GM15510 (cell line): ENCODE measurements at regions not wholly inside any gene's neighbourhood (a gene's known extent, or its start where the extent isn't known, plus 50 kb on each side); places are given as distances from the start of the nearest gene placed in this dataset.

ENCODE experiments used
- POLR2A ChIP-seq: IDR thresholded peaks from 3 replicates; pipeline ENCODE4 v1.6.1; 2011; ENCODE audit warnings: borderline replicate concordance; ENCODE audit not compliant: insufficient read length; ENCODE audit errors: extremely low read depth

GRCh38 chr7:106570146-106570545 lies 90.8 kb downstream of the CCDC71L start:
- no peak for TF ChIP-seq POLR2A

GRCh38 chr7:106569500-106569929 lies 91.4 kb downstream of the CCDC71L start:
- TF ChIP-seq POLR2A: no peak

DNA sequence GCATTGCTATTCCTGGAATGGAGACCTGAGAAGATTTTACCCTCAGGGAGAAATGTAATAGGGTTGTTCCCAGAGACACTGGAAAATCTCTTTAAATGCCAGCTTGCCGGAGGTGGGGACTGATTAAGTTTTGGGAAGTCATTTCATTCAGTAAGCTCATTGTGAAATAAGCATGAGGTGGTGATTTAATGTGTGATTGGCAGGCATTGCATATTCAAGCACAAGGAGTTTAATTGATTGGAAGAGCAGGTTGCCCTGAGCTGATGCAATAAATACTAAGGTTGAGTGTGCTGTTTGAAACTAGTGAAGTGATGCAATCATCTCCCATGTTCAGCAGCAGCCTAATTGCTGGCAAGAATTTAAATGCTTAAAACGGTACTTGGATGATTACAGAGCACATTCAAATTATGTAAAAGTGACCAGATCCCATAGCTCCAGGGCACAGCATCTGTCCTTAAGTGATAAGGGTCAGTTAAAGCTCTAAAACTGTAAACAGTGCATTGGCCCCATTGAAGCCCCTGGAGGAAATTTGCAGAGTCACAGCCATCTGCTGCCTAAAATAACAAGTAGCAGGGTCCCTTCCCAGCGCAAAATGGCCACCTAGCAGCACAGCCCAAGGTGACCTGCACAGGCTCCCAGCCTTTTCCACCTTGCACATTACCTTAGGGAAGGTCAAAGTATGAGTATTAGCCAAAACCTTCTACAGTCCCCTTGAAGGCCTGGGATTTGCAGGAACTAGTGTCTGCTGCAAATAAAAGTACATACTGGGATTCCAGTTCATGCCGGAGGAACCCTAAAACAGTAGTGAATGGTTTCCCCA lies 92.1 kb downstream of the CCDC71L start:
- TF ChIP-seq POLR2A: no peak

DNA sequence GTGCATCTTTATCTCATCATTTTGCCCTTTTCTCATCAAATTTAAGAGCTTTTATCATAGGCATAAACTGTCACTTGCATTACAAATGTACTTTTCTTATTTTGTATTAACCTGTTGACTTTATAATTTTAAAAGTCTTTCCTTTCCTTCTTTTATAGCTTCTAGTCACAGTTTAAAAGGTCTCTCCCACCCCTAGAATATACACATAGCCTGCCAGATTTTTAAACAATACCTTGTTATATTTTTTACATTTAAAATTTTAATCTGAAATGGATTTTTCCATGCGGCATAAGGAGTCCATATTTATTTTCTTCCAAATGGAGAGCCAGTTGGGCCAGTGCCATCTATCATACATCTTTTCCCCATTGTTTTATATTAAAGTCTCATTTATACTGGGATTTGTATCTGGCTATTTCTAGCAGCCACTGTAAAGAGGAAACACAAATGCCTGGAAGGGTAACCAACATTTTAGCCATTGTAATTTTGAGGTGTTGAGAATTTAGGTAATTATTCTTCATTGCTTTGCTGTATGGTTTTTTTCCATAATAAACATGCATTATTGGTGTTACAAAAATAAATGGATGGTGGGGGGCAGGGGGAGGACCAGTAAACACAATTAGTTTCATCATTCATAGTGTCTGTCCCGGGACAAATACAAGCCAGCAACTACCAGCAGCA lies 92.8 kb downstream of the CCDC71L start:
- no peak for TF ChIP-seq POLR2A

DNA sequence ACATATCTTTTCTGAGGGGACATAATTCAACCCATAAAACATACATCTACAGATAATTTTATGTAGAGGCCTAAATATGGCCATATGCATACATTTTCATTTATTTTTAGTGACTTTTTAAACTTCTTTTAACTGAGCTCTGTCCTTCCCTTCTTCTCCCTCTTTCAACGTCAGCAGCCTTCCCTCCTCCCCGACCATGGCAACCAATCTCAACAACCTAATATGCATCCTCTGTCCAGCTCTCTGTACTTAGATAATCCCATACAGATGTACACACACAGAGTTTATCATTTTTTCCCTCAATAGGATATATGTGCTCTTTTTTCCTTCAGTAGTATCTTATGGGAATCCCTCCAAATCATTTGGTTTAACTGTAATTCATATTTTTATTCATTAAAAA lies 94.3 kb downstream of the CCDC71L start:
- TF ChIP-seq POLR2A: no peak

DNA sequence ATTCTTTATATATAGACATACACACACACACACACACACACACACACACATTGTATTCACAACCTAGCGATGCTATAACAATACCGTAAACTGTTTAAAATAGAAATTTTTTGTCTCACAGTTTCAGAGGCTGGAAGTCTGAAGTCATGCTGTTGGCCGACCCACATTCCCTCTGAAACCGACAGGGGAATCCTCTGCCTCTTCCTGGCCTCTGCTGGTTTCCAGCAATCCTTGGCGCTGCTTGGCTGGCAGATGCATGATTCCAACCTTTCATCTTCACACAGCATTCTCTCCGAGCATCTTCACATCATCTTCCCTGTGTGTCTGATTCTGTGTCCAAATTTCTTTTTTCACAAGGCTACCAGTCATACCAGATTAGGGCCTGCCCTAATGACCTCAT lies 94.8 kb downstream of the CCDC71L start:
- no peak for TF ChIP-seq POLR2A

- no peak for TF ChIP-seq POLR2A
Measured at GRCh38 chr7:106565428-106565827, 95.5 kb downstream of the CCDC71L start.

- TF ChIP-seq POLR2A: no peak
Measured at GRCh38 chr7:106563466-106564150, 97.3 kb downstream of the CCDC71L start.

DNA sequence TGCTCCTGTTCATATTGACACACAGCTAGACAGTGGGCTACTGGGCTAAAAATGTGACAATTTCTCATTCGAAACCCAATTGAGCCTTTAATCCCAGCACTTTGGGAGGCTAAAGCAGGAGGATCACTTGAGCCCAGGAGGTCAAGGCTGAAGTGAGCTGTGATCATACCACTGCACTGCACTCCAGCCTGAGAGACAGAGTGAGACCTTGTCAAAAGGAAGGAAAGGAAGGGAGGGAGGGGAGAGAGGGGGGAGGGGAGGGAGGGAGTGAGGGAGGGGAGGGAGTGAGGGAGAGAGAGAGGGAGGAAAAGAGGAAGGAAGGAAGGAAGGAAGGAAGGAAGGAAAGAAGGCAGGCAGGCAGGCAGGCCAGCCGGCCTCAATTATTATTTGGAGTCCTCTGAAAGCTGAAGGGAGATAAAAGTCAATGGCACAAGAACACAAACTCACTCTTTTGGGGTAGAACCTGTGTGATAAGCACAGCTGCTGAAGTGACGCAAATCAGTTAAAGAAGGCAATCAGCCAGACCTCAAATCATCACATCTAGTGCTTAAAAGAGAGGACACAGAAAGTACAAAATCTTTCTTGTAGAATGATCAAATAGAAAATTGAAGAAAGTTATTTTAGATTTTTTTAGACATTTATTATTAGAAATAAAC lies 98.1 kb downstream of the CCDC71L start:
- TF ChIP-seq POLR2A: no peak

- no peak for TF ChIP-seq POLR2A
Measured at GRCh38 chr7:106561666-106562411, 99.1 kb downstream of the CCDC71L start.

GRCh38 chr7:106561151-106561550 lies 99.8 kb downstream of the CCDC71L start:
- no peak for TF ChIP-seq POLR2A

DNA sequence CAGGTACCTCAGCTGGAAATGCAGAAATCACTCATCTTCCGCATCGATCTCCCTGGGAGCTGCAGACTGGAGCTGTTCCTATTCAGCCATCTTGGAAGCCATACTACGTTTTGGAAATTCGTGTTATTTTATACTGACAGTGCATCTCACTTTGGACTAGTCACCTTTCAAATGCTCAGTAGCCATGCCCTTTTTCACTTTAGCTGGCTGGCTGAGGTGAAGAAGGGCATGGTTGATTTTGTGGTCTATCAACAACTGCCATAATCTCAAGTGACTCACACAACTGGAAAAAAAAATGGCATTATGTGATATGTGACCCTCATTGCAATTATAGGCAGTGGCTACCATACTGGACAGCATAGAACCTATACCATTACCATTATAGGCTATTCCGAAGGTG lies 100.5 kb downstream of the CCDC71L start:
- no peak for TF ChIP-seq POLR2A

DNA sequence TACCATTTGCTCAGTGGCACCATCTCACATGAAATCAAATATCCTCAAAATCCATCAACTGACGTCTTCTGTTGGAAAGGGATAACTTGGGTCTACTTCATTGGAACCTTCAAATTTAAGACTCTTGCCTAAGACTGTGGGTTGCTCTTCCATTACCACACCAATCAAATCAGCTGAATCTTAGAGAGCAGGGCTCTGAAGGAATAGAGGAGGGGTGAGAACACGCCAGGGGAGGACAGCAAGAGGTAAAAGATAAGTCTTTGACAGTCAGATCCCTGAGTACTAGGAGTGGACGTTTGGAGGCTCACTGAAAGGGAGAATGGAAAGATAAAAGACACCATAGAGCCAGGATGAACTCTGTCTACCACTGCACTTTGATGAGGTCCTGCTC lies 107.5 kb downstream of the CCDC71L start:
- TF ChIP-seq POLR2A: no peak

DNA sequence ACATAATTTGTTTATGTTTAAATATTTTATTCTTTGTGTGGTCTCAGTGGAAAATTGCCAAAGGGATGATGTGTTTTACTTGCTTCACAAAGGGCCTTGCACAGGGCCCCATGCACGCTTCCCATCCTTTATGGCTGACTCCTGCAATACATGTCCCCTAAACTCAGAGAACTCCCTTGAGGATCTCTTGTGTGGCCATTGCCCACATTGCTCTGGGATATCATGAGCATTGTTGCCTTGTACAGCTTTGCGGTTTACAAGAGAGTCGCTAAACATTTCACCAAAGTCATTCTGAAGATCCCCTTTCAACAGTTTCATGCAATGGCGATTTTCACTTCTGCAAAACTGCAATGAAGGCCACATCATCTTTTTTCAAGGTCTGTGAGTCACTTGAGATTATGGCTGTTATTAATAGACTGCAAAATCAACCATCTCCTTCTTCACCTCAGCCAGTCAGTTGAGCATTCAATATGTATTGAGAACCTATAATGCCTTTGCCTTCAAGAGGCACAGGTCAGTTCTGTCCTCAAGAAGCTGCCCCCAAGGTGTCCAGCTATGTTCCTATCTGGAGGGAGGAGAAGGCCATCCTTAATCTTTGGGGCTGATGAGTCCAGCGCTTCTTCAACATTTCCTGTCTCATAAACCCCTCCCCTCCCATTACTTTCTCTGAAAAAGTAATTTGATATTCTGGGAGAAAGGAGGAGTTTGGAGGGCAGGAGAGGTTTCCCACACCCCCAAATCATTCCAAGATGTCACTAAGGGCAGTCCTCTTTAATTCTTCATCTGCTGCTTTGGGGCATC lies 108.1 kb downstream of the CCDC71L start:
- no peak for TF ChIP-seq POLR2A

GRCh38 chr7:106551936-106552335 lies 109.0 kb downstream of the CCDC71L start:
- TF ChIP-seq POLR2A: no peak
